ENCODE measurements at regions not wholly inside any gene's neighbourhood (a gene's known extent, or its start where the extent isn't known, plus 50 kb on each side); places are given as distances from the start of the nearest gene placed in this dataset.
"Not testable (repeated sequence)": the region's sequence is repeated elsewhere in the genome, so short reads cannot be mapped to it uniquely, and the experiment has no call there.

GRCh38 chr12:89083491-89083890, 268.8 kb downstream of the DUSP6 start:
- CTCF ChIA-PET = no interaction called here
- POLR2A ChIA-PET = no interaction called here

GRCh38 chr12:89082370-89082753, 269.9 kb downstream of the DUSP6 start:
- ChIA-PET POLR2A (no interaction called here), CTCF (no interaction called here)

- CTCF ChIA-PET = no interaction called here
- POLR2A ChIA-PET = no interaction called here
Observed at GRCh38 chr12:89081719-89082369, 270.5 kb downstream of the DUSP6 start.

GRCh38 chr12:89080793-89081465, 271.4 kb downstream of the DUSP6 start:
- ChIA-PET POLR2A (no interaction called here), CTCF (interaction anchor here (1.0 kb wide), 1 partner anchor 10 kb away, joined by 3 read pairs; no protein-coding TSS in a partner anchor)

- POLR2A ChIA-PET = no interaction called here
- CTCF ChIA-PET = interaction anchor here (0.8 kb wide), 1 partner anchor 395 kb away, joined by 3 read pairs; no protein-coding TSS in a partner anchor
Observed at GRCh38 chr12:89075880-89076540, 276.3 kb downstream of the DUSP6 start.

- ChIA-PET CTCF (no interaction called here), POLR2A (interaction anchor here (1.2 kb wide), 1 partner anchor 9 kb away, joined by 4 read pairs; no protein-coding TSS in a partner anchor)
Observed at GRCh38 chr12:89073659-89074058, 278.6 kb downstream of the DUSP6 start.

- POLR2A ChIA-PET = interaction anchor here (1.2 kb wide), 1 partner anchor 8 kb away, joined by 4 read pairs; no protein-coding TSS in a partner anchor
- CTCF ChIA-PET = no interaction called here
Observed at GRCh38 chr12:89073027-89073398, 279.3 kb downstream of the DUSP6 start.

GRCh38 chr12:89072294-89073026, 279.8 kb downstream of the DUSP6 start:
- ChIA-PET CTCF (interaction anchor here (0.8 kb wide), 1 partner anchor 153 kb away, joined by 4 read pairs; no protein-coding TSS in a partner anchor), POLR2A (interaction anchor here (1.2 kb wide), 1 partner anchor 8 kb away, joined by 4 read pairs; no protein-coding TSS in a partner anchor)

GRCh38 chr12:89070603-89071002, 281.7 kb downstream of the DUSP6 start:
- POLR2A ChIA-PET = interaction anchor here (1.0 kb wide), 3 partner anchors 109 to 282 kb away, joined by 3 to 4 read pairs (median 3); partner anchors contain the start of gene DUSP6
- CTCF ChIA-PET = interaction anchor here (0.9 to 1.2 kb wide), 3 partner anchors 10 to 66 kb away, joined by 3 read pairs; no protein-coding TSS in a partner anchor

GRCh38 chr12:89069431-89069830, 282.9 kb downstream of the DUSP6 start:
- POLR2A ChIA-PET = no interaction called here
- CTCF ChIA-PET = interaction anchor here (1.2 kb wide), 1 partner anchor 67 kb away, joined by 3 read pairs; no protein-coding TSS in a partner anchor

- ChIA-PET POLR2A (no interaction called here), CTCF (no interaction called here)
Observed at GRCh38 chr12:89067421-89068187, 284.7 kb downstream of the DUSP6 start.

- CTCF ChIA-PET = interaction anchor here (0.8 to 1.3 kb wide), 3 partner anchors 13 to 407 kb away, joined by 3 read pairs; partner anchors contain the start of gene DUSP6
- POLR2A ChIA-PET = interaction anchor here (0.6 to 0.8 kb wide), 2 partner anchors 8 to 599 kb away, joined by 3 to 4 read pairs; no protein-coding TSS in a partner anchor
Observed at GRCh38 chr12:89064780-89065179, 287.5 kb downstream of the DUSP6 start.

GRCh38 chr12:89064151-89064550, 288.1 kb downstream of the DUSP6 start:
- ChIA-PET POLR2A (interaction anchor here (0.6 kb wide), 1 partner anchor 599 kb away, joined by 3 read pairs; no protein-coding TSS in a partner anchor), CTCF (interaction anchor here (0.9 to 1.3 kb wide), 3 partner anchors 10 to 288 kb away, joined by 3 read pairs; partner anchors contain the start of gene DUSP6)

GRCh38 chr12:89062996-89063395, 289.3 kb downstream of the DUSP6 start:
- ChIA-PET POLR2A (no interaction called here), CTCF (no interaction called here)

GRCh38 chr12:89059721-89060541, 292.4 kb downstream of the DUSP6 start:
- CTCF ChIA-PET = no interaction called here

GRCh38 chr12:89059056-89059455, 293.2 kb downstream of the DUSP6 start:
- ChIA-PET CTCF (no interaction called here), POLR2A (no interaction called here)

More at GRCh38 chr12:89059721-89060541, 292.4 kb downstream of the DUSP6 start:
- POLR2A ChIA-PET = no interaction called here

GRCh38 chr12:89058402-89058801, 293.9 kb downstream of the DUSP6 start:
- POLR2A ChIA-PET = interaction anchor here (0.5 kb wide), 1 partner anchor 208 kb away, joined by 4 read pairs; no protein-coding TSS in a partner anchor
- CTCF ChIA-PET = no interaction called here

- CTCF ChIA-PET = interaction anchor here (1.3 kb wide), 1 partner anchor 10 kb away, joined by 3 read pairs; no protein-coding TSS in a partner anchor
- POLR2A ChIA-PET = not testable (repeated sequence)
Observed at GRCh38 chr12:89053817-89054216, 298.5 kb downstream of the DUSP6 start.
